HG03159 (cell line): ENCODE measurements at regions not wholly inside any gene's neighbourhood (a gene's known extent, or its start where the extent isn't known, plus 50 kb on each side); places are given as distances from the start of the nearest gene placed in this dataset.

Source experiments
- ATAC-seq: cut with Tn5 transposase; IDR thresholded peaks from one replicate; pipeline ENCODE4 v1.9.1; 2021; ENCODE audit warnings: mild to moderate bottlenecking, moderate library complexity; ENCODE audit not compliant: unreplicated experiment

GRCh38 chr6:87938287-87938686, 109.4 kb upstream of the SPACA1 start:
- no peak for ATAC-seq

GRCh38 chr6:87936065-87936464, 111.6 kb upstream of the SPACA1 start:
- no peak for ATAC-seq

- no peak for ATAC-seq
Observed at GRCh38 chr6:87935196-87935595, 112.4 kb upstream of the SPACA1 start.

- ATAC-seq = no peak
Observed at GRCh38 chr6:87932361-87932760, 115.3 kb upstream of the SPACA1 start.

GRCh38 chr6:87929843-87930288, 117.8 kb upstream of the SPACA1 start:
- peak; percentile 56 for ATAC-seq

- ATAC-seq = no peak
Observed at GRCh38 chr6:87926687-87927086, 121.0 kb upstream of the SPACA1 start.

GRCh38 chr6:87926072-87926471, 121.6 kb upstream of the SPACA1 start:
- ATAC-seq = no peak

GRCh38 chr6:87925373-87926060, 122.1 kb upstream of the SPACA1 start:
- ATAC-seq = peak; percentile 39

- ATAC-seq = no peak
Observed at GRCh38 chr6:87923389-87924050, 124.1 kb upstream of the SPACA1 start.

GRCh38 chr6:87922947-87923330, 124.7 kb upstream of the SPACA1 start:
- peak; percentile 79 for ATAC-seq

- peak; percentile 10 for ATAC-seq
Observed at GRCh38 chr6:87922196-87922946, 125.3 kb upstream of the SPACA1 start.

- ATAC-seq = no peak
Observed at GRCh38 chr6:87921034-87921433, 126.6 kb upstream of the SPACA1 start.

GRCh38 chr6:87920245-87920644, 127.4 kb upstream of the SPACA1 start:
- ATAC-seq = no peak

- no peak for ATAC-seq
Observed at GRCh38 chr6:87919416-87919815, 128.2 kb upstream of the SPACA1 start.

- ATAC-seq = no peak
Observed at GRCh38 chr6:87919001-87919400, 128.6 kb upstream of the SPACA1 start.

GRCh38 chr6:87918461-87918941, 129.1 kb upstream of the SPACA1 start:
- no peak for ATAC-seq

- ATAC-seq = no peak
Observed at GRCh38 chr6:87917886-87918285, 129.8 kb upstream of the SPACA1 start.

GRCh38 chr6:87916446-87916845, 131.2 kb upstream of the SPACA1 start:
- no peak for ATAC-seq

GRCh38 chr6:87914637-87915395, 132.8 kb upstream of the SPACA1 start:
- peak; percentile 63 for ATAC-seq

GRCh38 chr6:87913974-87914373, 133.7 kb upstream of the SPACA1 start:
- no peak for ATAC-seq

GRCh38 chr6:87912102-87912501, 135.5 kb upstream of the SPACA1 start:
- ATAC-seq = no peak
